SJCRH30 (cell line): ENCODE measurements at regions not wholly inside any gene's neighbourhood (a gene's known extent, or its start where the extent isn't known, plus 50 kb on each side); places are given as distances from the start of the nearest gene placed in this dataset.
"Not testable (repeated sequence)": the region's sequence is repeated elsewhere in the genome, so short reads cannot be mapped to it uniquely, and the experiment has no call there.

Experiments
- DNase-seq, 2 experiments: peaks; one replicate each; pipeline ENCODE4 v3.0.0-alpha.2; 2015 to 2020
- H3K27ac ChIP-seq: fragments of 250-450 bp; sonication (Bioruptor Pico); 2 replicates; pipeline ENCODE4 v1.5.1; 2020; ENCODE audit warnings: mild to moderate bottlenecking, moderate library complexity
- H3K27me3 ChIP-seq: fragments of 250-450 bp; sonication (Bioruptor Pico); 2 replicates; pipeline ENCODE4 v1.5.1; 2020; ENCODE audit warnings: mild to moderate bottlenecking, moderate library complexity
- H3K36me3 ChIP-seq: fragments of 250-450 bp; sonication (Bioruptor Pico); 2 replicates; pipeline ENCODE4 v1.5.1; 2020; ENCODE audit warnings: mild to moderate bottlenecking, moderate library complexity
- H3K4me1 ChIP-seq: fragments of 250-450 bp; sonication (Bioruptor Pico); 2 replicates; pipeline ENCODE4 v1.5.1; 2020; ENCODE audit warnings: mild to moderate bottlenecking, moderate library complexity
- H3K4me3 ChIP-seq: fragments of 250-450 bp; sonication (Bioruptor Pico); 2 replicates; pipeline ENCODE4 v1.5.1; 2020; ENCODE audit warnings: mild to moderate bottlenecking, moderate library complexity
- H3K9me3 ChIP-seq: fragments of 250-450 bp; sonication (Bioruptor Pico); replicated peaks from 2 replicates; pipeline ENCODE4 v1.5.1; 2020; ENCODE audit warnings: mild to moderate bottlenecking, moderate library complexity

- Histone ChIP-seq H3K4me3 (no peak overlapping the region), H3K9me3 (no peaks in the 10 kb centered on the region), H3K4me1 (no peaks in the 10 kb centered on the region), H3K36me3 (no peaks in the 10 kb centered on the region), H3K27ac (no peak overlapping the region), H3K27me3 (no peaks in the 10 kb centered on the region)
- DNase-seq, result no peak
Measured at GRCh38 chr5:67747096-67747495, 468.5 kb upstream of the PIK3R1 start.

- not testable (repeated sequence) for H3K27me3 ChIP-seq
Measured at GRCh38 chr5:67746608-67747007, 468.9 kb upstream of the PIK3R1 start.

GRCh38 chr5:67746103-67746502 is 469.5 kb upstream of the PIK3R1 start:
- Histone ChIP-seq H3K27ac (no peak overlapping the region), H3K4me3 (no peak overlapping the region), H3K36me3 (no peaks in the 10 kb centered on the region), H3K4me1 (no peaks in the 10 kb centered on the region), H3K27me3 (no peaks in the 10 kb centered on the region), H3K9me3 (no peaks in the 10 kb centered on the region)
- DNase-seq, result no peak

More at GRCh38 chr5:67746608-67747007, 468.9 kb upstream of the PIK3R1 start:
- H3K4me3 ChIP-seq, H3K4me1 ChIP-seq, DNase-seq, H3K9me3 ChIP-seq, H3K36me3 ChIP-seq, H3K27ac ChIP-seq: not testable (repeated sequence)

- Histone ChIP-seq H3K27ac (no peak overlapping the region), H3K4me1 (peaks cover 3% of the 10 kb centered on the region; the same call in 1 of the 2 replicates), H3K27me3 (no peaks in the 10 kb centered on the region), H3K4me3 (no peak overlapping the region), H3K9me3 (no peaks in the 10 kb centered on the region), H3K36me3 (no peaks in the 10 kb centered on the region)
- DNase-seq, result no peak
Measured at GRCh38 chr5:67732921-67733320, 482.6 kb upstream of the PIK3R1 start.

- H3K4me1 ChIP-seq, result peaks cover 3% of the 10 kb centered on the region; the same call in 1 of the 2 replicates
- no peak overlapping the region for H3K27ac ChIP-seq
- DNase-seq, result no peak
- H3K4me3 ChIP-seq, result no peak overlapping the region
- H3K36me3 ChIP-seq, result no peaks in the 10 kb centered on the region
- no peaks in the 10 kb centered on the region for H3K27me3 ChIP-seq
- H3K9me3 ChIP-seq, result no peaks in the 10 kb centered on the region
Measured at GRCh38 chr5:67732471-67732870, 483.1 kb upstream of the PIK3R1 start.

GRCh38 chr5:67731886-67732285 is 483.7 kb upstream of the PIK3R1 start:
- Histone ChIP-seq H3K9me3 (no peaks in the 10 kb centered on the region), H3K4me1 (peaks cover 3% of the 10 kb centered on the region; the same call in 1 of the 2 replicates), H3K36me3 (no peaks in the 10 kb centered on the region), H3K27me3 (no peaks in the 10 kb centered on the region), H3K27ac (no peak overlapping the region), H3K4me3 (no peak overlapping the region)
- no peak for DNase-seq

- H3K27me3 ChIP-seq, result no peaks in the 10 kb centered on the region
- no peaks in the 10 kb centered on the region for H3K9me3 ChIP-seq
- no peak overlapping the region for H3K27ac ChIP-seq
- no peak overlapping the region for H3K4me3 ChIP-seq
- peaks cover 3% of the 10 kb centered on the region; the same call in 1 of the 2 replicates for H3K4me1 ChIP-seq
- H3K36me3 ChIP-seq, result no peaks in the 10 kb centered on the region
- DNase-seq, result no peak
Measured at GRCh38 chr5:67730917-67731474, 484.6 kb upstream of the PIK3R1 start.

- Histone ChIP-seq H3K27ac (no peak overlapping the region), H3K27me3 (no peaks in the 10 kb centered on the region), H3K4me3 (no peak overlapping the region), H3K9me3 (no peaks in the 10 kb centered on the region), H3K4me1 (peaks cover 3% of the 10 kb centered on the region; the same call in 1 of the 2 replicates), H3K36me3 (no peaks in the 10 kb centered on the region)
- no peak for DNase-seq
Measured at GRCh38 chr5:67728326-67728890, 487.1 kb upstream of the PIK3R1 start.

GRCh38 chr5:67725604-67726003 is 490.0 kb upstream of the PIK3R1 start:
- no peak for DNase-seq
- Histone ChIP-seq H3K9me3 (no peaks in the 10 kb centered on the region), H3K27me3 (no peaks in the 10 kb centered on the region), H3K4me3 (no peak overlapping the region), H3K27ac (no peak overlapping the region), H3K36me3 (no peaks in the 10 kb centered on the region), H3K4me1 (peaks cover 3% of the 10 kb centered on the region; the same call in 1 of the 2 replicates)

- no peak for DNase-seq
- H3K27me3 ChIP-seq, result no peaks in the 10 kb centered on the region
Measured at GRCh38 chr5:67724412-67725135, 491.0 kb upstream of the PIK3R1 start.

GRCh38 chr5:67723873-67724272 is 491.7 kb upstream of the PIK3R1 start:
- Histone ChIP-seq H3K9me3 (no peaks in the 10 kb centered on the region), H3K27ac (no peak overlapping the region)
- no peak for DNase-seq

More at GRCh38 chr5:67724412-67725135, 491.0 kb upstream of the PIK3R1 start:
- Histone ChIP-seq H3K4me3 (no peak overlapping the region), H3K4me1 (no peaks in the 10 kb centered on the region), H3K36me3 (no peaks in the 10 kb centered on the region), H3K9me3 (no peaks in the 10 kb centered on the region), H3K27ac (no peak overlapping the region)

GRCh38 chr5:67722582-67722981 is 493.0 kb upstream of the PIK3R1 start:
- not testable (repeated sequence) for H3K27ac ChIP-seq, H3K9me3 ChIP-seq, H3K4me3 ChIP-seq, H3K36me3 ChIP-seq, DNase-seq, H3K27me3 ChIP-seq, H3K4me1 ChIP-seq

More at GRCh38 chr5:67723873-67724272, 491.7 kb upstream of the PIK3R1 start:
- no peaks in the 10 kb centered on the region for H3K27me3 ChIP-seq
- H3K4me1 ChIP-seq, result no peaks in the 10 kb centered on the region
- no peaks in the 10 kb centered on the region for H3K36me3 ChIP-seq
- H3K4me3 ChIP-seq, result no peak overlapping the region

- H3K36me3 ChIP-seq, result no peaks in the 10 kb centered on the region
- DNase-seq, result no peak
- no peaks in the 10 kb centered on the region for H3K27me3 ChIP-seq
- no peaks in the 10 kb centered on the region for H3K4me1 ChIP-seq
- H3K27ac ChIP-seq, result no peak overlapping the region
- H3K9me3 ChIP-seq, result no peaks in the 10 kb centered on the region
- H3K4me3 ChIP-seq, result no peak overlapping the region
Measured at GRCh38 chr5:67720162-67720772, 495.3 kb upstream of the PIK3R1 start.

GRCh38 chr5:67702008-67702407 is 505.4 kb upstream of the CD180 start:
- no peak overlapping the region for H3K4me3 ChIP-seq
- H3K9me3 ChIP-seq, result no peaks in the 10 kb centered on the region
- H3K4me1 ChIP-seq, result no peaks in the 10 kb centered on the region
- DNase-seq, result no peak
- H3K36me3 ChIP-seq, result no peaks in the 10 kb centered on the region
- no peak overlapping the region for H3K27ac ChIP-seq
- no peaks in the 10 kb centered on the region for H3K27me3 ChIP-seq

- no peaks in the 10 kb centered on the region for H3K36me3 ChIP-seq
- DNase-seq, result no peak
- H3K27ac ChIP-seq, result no peak overlapping the region
- H3K9me3 ChIP-seq, result no peaks in the 10 kb centered on the region
- H3K27me3 ChIP-seq, result no peaks in the 10 kb centered on the region
- no peak overlapping the region for H3K4me3 ChIP-seq
- H3K4me1 ChIP-seq, result no peaks in the 10 kb centered on the region
Measured at GRCh38 chr5:67699560-67699959, 503.0 kb upstream of the CD180 start.
